H9 (cell line): ENCODE measurements at regions not wholly inside any gene's neighbourhood (a gene's known extent, or its start where the extent isn't known, plus 50 kb on each side); places are given as distances from the start of the nearest gene placed in this dataset.

ENCODE experiments used
- DNase-seq: peaks from one replicate; pipeline ENCODE4 v3.0.0-alpha.2; 2017
- H2AFZ ChIP-seq: one replicate; pipeline ENCODE4 v1.6.1; 2013; ENCODE audit warnings: mild to moderate bottlenecking, low read length, control low read depth, moderate library complexity
- H2AK5ac ChIP-seq: 2 replicates; pipeline ENCODE4 v1.6.1; 2013; ENCODE audit warnings: low read length, control low read depth, mixed read lengths; ENCODE audit not compliant: insufficient read length
- H2BK120ac ChIP-seq: one replicate; pipeline ENCODE4 v1.6.1; 2013; ENCODE audit warnings: low read depth, mild to moderate bottlenecking, low read length, control low read depth, inconsistent platforms; ENCODE audit not compliant: poor library complexity, severe bottlenecking
- H2BK12ac ChIP-seq: 2 replicates; pipeline ENCODE4 v1.6.1; 2013; ENCODE audit warnings: low read length, control low read depth, mixed read lengths, low read depth; ENCODE audit not compliant: insufficient read length
- H2BK15ac ChIP-seq: 2 replicates; pipeline ENCODE4 v1.6.1; 2013; ENCODE audit warnings: low read depth, low read length, control low read depth
- H2BK20ac ChIP-seq: one replicate; pipeline ENCODE4 v1.6.1; 2013; ENCODE audit warnings: low read depth, mild to moderate bottlenecking, low read length, control low read depth, inconsistent platforms; ENCODE audit not compliant: poor library complexity, severe bottlenecking
- H2BK5ac ChIP-seq: 2 replicates; pipeline ENCODE4 v1.6.1; 2013; ENCODE audit warnings: low read length, control low read depth, mixed read lengths; ENCODE audit not compliant: insufficient read length
- H3K14ac ChIP-seq: 2 replicates; pipeline ENCODE4 v1.6.1; 2013; ENCODE audit warnings: low read length, control low read depth; ENCODE audit not compliant: insufficient read depth
- H3K18ac ChIP-seq: 2 replicates; pipeline ENCODE4 v1.6.1; 2013; ENCODE audit warnings: low read depth, mild to moderate bottlenecking, mixed read lengths, low read length, control low read depth; ENCODE audit not compliant: insufficient read length
- H3K23ac ChIP-seq: 2 replicates; pipeline ENCODE4 v1.6.1; 2013; ENCODE audit warnings: low read length, control low read depth, mixed read lengths, low read depth; ENCODE audit not compliant: insufficient read length
- H3K23me2 ChIP-seq: 2 replicates; pipeline ENCODE4 v1.6.1; 2013; ENCODE audit warnings: low read depth, mild to moderate bottlenecking, mixed read lengths, low read length, control low read depth; ENCODE audit not compliant: insufficient read length, poor library complexity, severe bottlenecking
- H3K27ac ChIP-seq: 2 replicates; pipeline ENCODE4 v1.5.1; 2013; ENCODE audit warnings: low read length, control low read depth, mixed read lengths, low read depth; ENCODE audit not compliant: insufficient read length
- H3K27me3 ChIP-seq: 2 replicates; pipeline ENCODE4 v1.6.1; 2013; ENCODE audit warnings: low read length, control low read depth, inconsistent platforms; ENCODE audit not compliant: insufficient read depth
- H3K4ac ChIP-seq: 2 replicates; pipeline ENCODE4 v1.6.1; 2013; ENCODE audit warnings: low read depth, mild to moderate bottlenecking, control low read depth, inconsistent platforms, low read length, moderate library complexity
- H3K4me1 ChIP-seq: 2 replicates; pipeline ENCODE4 v1.6.1; 2013; ENCODE audit warnings: low read length, control low read depth, inconsistent platforms; ENCODE audit not compliant: insufficient read depth
- H3K4me2 ChIP-seq: 2 replicates; pipeline ENCODE4 v1.6.1; 2013; ENCODE audit warnings: low read length, control low read depth, mixed read lengths; ENCODE audit not compliant: insufficient read length, insufficient read depth
- H3K56ac ChIP-seq: 2 replicates; pipeline ENCODE4 v1.6.1; 2013; ENCODE audit warnings: low read depth, mild to moderate bottlenecking, mixed read lengths, low read length, control low read depth; ENCODE audit not compliant: insufficient read length
- H3K79me1 ChIP-seq: 2 replicates; pipeline ENCODE4 v1.6.1; 2013; ENCODE audit warnings: low read depth, mild to moderate bottlenecking, moderate library complexity, low read length, control low read depth, inconsistent platforms; ENCODE audit not compliant: insufficient read depth, poor library complexity, severe bottlenecking
- H3K79me2 ChIP-seq: 2 replicates; pipeline ENCODE4 v1.6.1; 2013; ENCODE audit warnings: low read length, control low read depth, inconsistent platforms; ENCODE audit not compliant: insufficient read depth
- H3K9ac ChIP-seq: 2 replicates; pipeline ENCODE4 v1.6.1; 2013; ENCODE audit warnings: low read length, control low read depth, mixed read lengths; ENCODE audit not compliant: insufficient read length; ENCODE audit errors: extremely low read depth
- H3K9me3 ChIP-seq: one replicate; pipeline ENCODE4 v1.6.1; 2013; ENCODE audit warnings: low read depth, low read length, inconsistent platforms; ENCODE audit not compliant: control insufficient read depth
- H3T11ph ChIP-seq: one replicate; pipeline ENCODE4 v1.6.1; 2013; ENCODE audit warnings: mild to moderate bottlenecking, low read length, control low read depth, inconsistent platforms
- H4K20me1 ChIP-seq: one replicate; pipeline ENCODE4 v1.6.1; 2013; ENCODE audit not compliant: control insufficient read depth, insufficient read length, insufficient read depth
- H4K5ac ChIP-seq: 2 replicates; pipeline ENCODE4 v1.6.1; 2013; ENCODE audit warnings: low read depth, mild to moderate bottlenecking, mixed read lengths, low read length, control low read depth; ENCODE audit not compliant: insufficient read length
- H4K8ac ChIP-seq: replicated peaks from 2 replicates; pipeline ENCODE4 v1.6.1; 2013; ENCODE audit warnings: low read length, control low read depth, mixed read lengths, low read depth; ENCODE audit not compliant: insufficient read length
- H4K91ac ChIP-seq: 2 replicates; pipeline ENCODE4 v1.6.1; 2013; ENCODE audit warnings: low read depth, mild to moderate bottlenecking, moderate library complexity, mixed read lengths, low read length, control low read depth; ENCODE audit not compliant: insufficient read length
- H3K27ac Mint-ChIP-seq, 3 experiments: 2 replicates in 2 of 3; 3 replicates in 1 of 3; pipeline ENCODE4 v1.8.0; 2020 to 2021; ENCODE audit warnings: mixed read lengths in 3 of 3, mild to moderate bottlenecking in 1 of 3, moderate library complexity in 1 of 3
- H3K27me3 Mint-ChIP-seq: 2 replicates; pipeline ENCODE4 v1.8.0; 2021; ENCODE audit warnings: low read depth, mild to moderate bottlenecking, moderate library complexity, mixed read lengths
- H3K36me3 Mint-ChIP-seq, 3 experiments: 2 replicates in 2 of 3; 3 replicates in 1 of 3; pipeline ENCODE4 v1.8.0; 2020 to 2021; ENCODE audit warnings: low read depth in 3 of 3, mixed read lengths in 3 of 3; ENCODE audit not compliant: insufficient read depth in 1 of 3
- H3K4me1 Mint-ChIP-seq, 2 experiments: 2 replicates each; pipeline ENCODE4 v1.8.0; 2020; ENCODE audit warnings: mixed read lengths in 2 of 2
- H3K4me3 Mint-ChIP-seq, 2 experiments: 2 replicates in 1 of 2; 3 replicates in 1 of 2; pipeline ENCODE4 v1.8.0; 2020 to 2021; ENCODE audit warnings: mild to moderate bottlenecking in 2 of 2, mixed read lengths in 2 of 2, moderate library complexity in 1 of 2
- H3K9me3 Mint-ChIP-seq, 2 experiments: 2 replicates in 1 of 2; 3 replicates in 1 of 2; pipeline ENCODE4 v1.8.0; 2020; ENCODE audit warnings: mild to moderate bottlenecking in 2 of 2, mixed read lengths in 2 of 2, moderate library complexity in 1 of 2
- WGBS: extraction: QIAGEN DNeasy Blood & Tissue Kit; methylation state at CpG from one replicate; pipeline ENCODE4 v1.1.7; 2013; ENCODE audit warnings: missing lambda C conversion rate, low lambda C conversion rate, mixed read lengths; ENCODE audit not compliant: insufficient read length; ENCODE audit errors: extremely low coverage; 5-methylcytosine and 5-hydroxymethylcytosine counted together
- TF ChIP-seq, protein P1 (sequence below): fragments of 200-600 bp; sonication (generic); conservative IDR thresholded peaks from 3 replicates; pipeline ENCODE4 v1.8.0; 2021; ENCODE audit warnings: antibody characterized with exemption, mild to moderate bottlenecking

DNA sequence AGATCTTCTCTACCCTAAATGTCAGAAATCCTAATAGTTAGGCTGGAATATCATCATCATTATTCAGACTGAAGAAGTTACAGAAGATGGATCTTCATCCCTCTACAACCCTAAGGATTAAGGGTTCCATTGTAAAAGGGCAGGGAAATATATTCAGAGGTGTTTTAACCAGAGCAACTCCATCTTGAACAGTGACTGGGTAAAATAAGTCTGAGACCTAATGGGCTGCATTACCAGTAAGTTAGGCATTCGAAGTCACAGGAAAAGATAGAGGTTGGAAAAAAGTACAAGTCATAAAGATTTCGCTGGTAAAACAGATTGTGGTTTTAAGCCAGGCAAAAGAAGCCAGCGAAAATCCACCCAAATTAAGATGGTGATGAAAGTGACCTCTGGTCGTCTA, 968.7 kb downstream of the CNTNAP5 start:
- Histone ChIP-seq H4K5ac (no peak overlapping the region), H2AFZ (no peak overlapping the region), H2BK15ac (no peak overlapping the region), H4K8ac (no peak overlapping the region), H3K9me3 (no peaks in the 10 kb centered on the region), H3K18ac (no peak overlapping the region), H2BK20ac (no peak overlapping the region), H4K91ac (no peak overlapping the region), H2BK5ac (no peak overlapping the region), H3K4ac (no peak overlapping the region), H2AK5ac (no peak overlapping the region), H3K23me2 (no peaks in the 10 kb centered on the region), H3K4me1 (peaks cover 15% of the 10 kb centered on the region; the same call in 1 of the 2 replicates), H3K27ac (no peak overlapping the region), H3K9ac (no peak overlapping the region), H3K27me3 (no peaks in the 10 kb centered on the region), H3T11ph (no peak overlapping the region), H3K79me1 (no peaks in the 10 kb centered on the region), H3K79me2 (no peaks in the 10 kb centered on the region), H4K20me1 (no peaks in the 10 kb centered on the region), H2BK12ac (no peak overlapping the region), H3K14ac (no peak overlapping the region), H3K56ac (no peak overlapping the region), H3K23ac (no peak overlapping the region), H3K4me2 (no peak overlapping the region), H2BK120ac (no peak overlapping the region)
- no peak for DNase-seq
- Mint-ChIP-seq H3K4me3 (no peak overlapping the region), H3K9me3 (peaks cover 9 to 17% of the 10 kb centered on the region in 2 experiments), H3K36me3 (peaks cover 11 to 31% (median 16%) of the 10 kb centered on the region in 3 experiments), H3K27me3 (no peaks in the 10 kb centered on the region; the same call in 1 of the 2 replicates), H3K4me1 (peaks cover 43 to 44% of the 10 kb centered on the region in 2 experiments), H3K27ac (no peak overlapping the region)
- TF ChIP-seq, protein P1, sequence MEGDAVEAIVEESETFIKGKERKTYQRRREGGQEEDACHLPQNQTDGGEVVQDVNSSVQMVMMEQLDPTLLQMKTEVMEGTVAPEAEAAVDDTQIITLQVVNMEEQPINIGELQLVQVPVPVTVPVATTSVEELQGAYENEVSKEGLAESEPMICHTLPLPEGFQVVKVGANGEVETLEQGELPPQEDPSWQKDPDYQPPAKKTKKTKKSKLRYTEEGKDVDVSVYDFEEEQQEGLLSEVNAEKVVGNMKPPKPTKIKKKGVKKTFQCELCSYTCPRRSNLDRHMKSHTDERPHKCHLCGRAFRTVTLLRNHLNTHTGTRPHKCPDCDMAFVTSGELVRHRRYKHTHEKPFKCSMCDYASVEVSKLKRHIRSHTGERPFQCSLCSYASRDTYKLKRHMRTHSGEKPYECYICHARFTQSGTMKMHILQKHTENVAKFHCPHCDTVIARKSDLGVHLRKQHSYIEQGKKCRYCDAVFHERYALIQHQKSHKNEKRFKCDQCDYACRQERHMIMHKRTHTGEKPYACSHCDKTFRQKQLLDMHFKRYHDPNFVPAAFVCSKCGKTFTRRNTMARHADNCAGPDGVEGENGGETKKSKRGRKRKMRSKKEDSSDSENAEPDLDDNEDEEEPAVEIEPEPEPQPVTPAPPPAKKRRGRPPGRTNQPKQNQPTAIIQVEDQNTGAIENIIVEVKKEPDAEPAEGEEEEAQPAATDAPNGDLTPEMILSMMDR, result no peak
- no CpG with 5 or more reads among the region's 4 CpGs for WGBS
